Smooth muscle cell (in vitro differentiated cells): ENCODE measurements at regions not wholly inside any gene's neighbourhood (a gene's known extent, or its start where the extent isn't known, plus 50 kb on each side); places are given as distances from the start of the nearest gene placed in this dataset.
"Not testable (repeated sequence)": the region's sequence is repeated elsewhere in the genome, so short reads cannot be mapped to it uniquely, and the experiment has no call there.

Experiments used
- DNase-seq: peaks from one replicate; lab custom pipeline; 2025; ENCODE audit not compliant: unreplicated experiment; lab: John Stamatoyannopoulos, UW
- H2AFZ ChIP-seq: fragments of 200-600 bp; sonication (generic); 2 replicates; pipeline ENCODE4 v1.6.0; 2016; ENCODE audit warnings: antibody characterized with exemption, low read depth, mild to moderate bottlenecking
- H3F3A ChIP-seq: fragments of 200-600 bp; sonication (generic); 2 replicates; pipeline ENCODE4 v1.6.0; 2017; ENCODE audit warnings: antibody characterized with exemption, low read depth
- H3K27ac ChIP-seq: fragments of 200-600 bp; sonication (generic); 2 replicates; pipeline ENCODE4 v1.5.1; 2016; ENCODE audit warnings: low read depth, mild to moderate bottlenecking
- H3K27me3 ChIP-seq: fragments of 200-600 bp; sonication (generic); 2 replicates; pipeline ENCODE4 v1.6.1; 2016; ENCODE audit warnings: low read depth, mild to moderate bottlenecking
- H3K36me3 ChIP-seq: fragments of 200-600 bp; sonication (generic); 2 replicates; pipeline ENCODE4 v1.5.1; 2016; ENCODE audit warnings: low read depth
- H3K4me1 ChIP-seq: fragments of 200-600 bp; sonication (generic); 2 replicates; pipeline ENCODE4 v1.5.1; 2016; ENCODE audit warnings: low read depth
- H3K4me2 ChIP-seq: fragments of 200-600 bp; sonication (generic); 2 replicates; pipeline ENCODE4 v1.6.0; 2016; ENCODE audit warnings: mild to moderate bottlenecking
- H3K4me3 ChIP-seq: fragments of 200-600 bp; sonication (generic); 2 replicates; pipeline ENCODE4 v1.5.1; 2016; ENCODE audit warnings: mild to moderate bottlenecking
- H3K79me2 ChIP-seq: fragments of 200-600 bp; sonication (generic); 2 replicates; pipeline ENCODE4 v1.6.0; 2016; ENCODE audit warnings: low read depth, mild to moderate bottlenecking
- H3K9ac ChIP-seq: fragments of 200-600 bp; sonication (generic); 2 replicates; pipeline ENCODE4 v1.6.0; 2016; ENCODE audit warnings: low read depth
- H3K9me3 ChIP-seq: fragments of 200-600 bp; sonication (generic); replicated peaks from 2 replicates; pipeline ENCODE4 v1.5.1; 2016; ENCODE audit warnings: low read depth
- H4K20me1 ChIP-seq: fragments of 200-600 bp; sonication (generic); 2 replicates; pipeline ENCODE4 v1.6.0; 2016; ENCODE audit warnings: low read depth
- WGBS: methylation state at CpG from one replicate; pipeline ENCODE4 v1.1.7; 2016; ENCODE audit warnings: low lambda C conversion rate; 5-methylcytosine and 5-hydroxymethylcytosine counted together

- not testable (repeated sequence) for DNase-seq, H3K9ac ChIP-seq, H3K36me3 ChIP-seq, H3K4me2 ChIP-seq, H3K4me3 ChIP-seq, H3K27me3 ChIP-seq, H3K27ac ChIP-seq, H3K4me1 ChIP-seq, H3K9me3 ChIP-seq, H2AFZ ChIP-seq, H4K20me1 ChIP-seq, H3K79me2 ChIP-seq, H3F3A ChIP-seq
- 81% methylated on average over 23 of the region's 32 CpGs for WGBS
Observed at GRCh38 chr17:22044706-22045246, 352.5 kb downstream of the KCNJ18 start.

GRCh38 chr17:22047521-22047920 lies 355.2 kb downstream of the KCNJ18 start:
- not testable (repeated sequence) for H3K9ac ChIP-seq, H3K79me2 ChIP-seq, H3K9me3 ChIP-seq, H3K4me1 ChIP-seq, H3K4me2 ChIP-seq, H2AFZ ChIP-seq, H3K27ac ChIP-seq, H4K20me1 ChIP-seq, H3F3A ChIP-seq, H3K27me3 ChIP-seq, DNase-seq, H3K4me3 ChIP-seq, H3K36me3 ChIP-seq
- WGBS: 60% methylated on average over 6 of the region's 6 CpGs

GRCh38 chr17:22048226-22048625 lies 355.9 kb downstream of the KCNJ18 start:
- not testable (repeated sequence) for H3K27ac ChIP-seq, DNase-seq, H3K4me1 ChIP-seq, H4K20me1 ChIP-seq, H3K4me3 ChIP-seq, H3K4me2 ChIP-seq, H3K79me2 ChIP-seq, H3K9me3 ChIP-seq, H3K36me3 ChIP-seq, H2AFZ ChIP-seq, H3K27me3 ChIP-seq, H3K9ac ChIP-seq, H3F3A ChIP-seq
- WGBS: 63% methylated on average over 5 of the region's 5 CpGs

GRCh38 chr17:22050766-22051165 lies 358.4 kb downstream of the KCNJ18 start:
- not testable (repeated sequence) for DNase-seq, H3K27ac ChIP-seq, H3K27me3 ChIP-seq, H3K9ac ChIP-seq, H3F3A ChIP-seq, H4K20me1 ChIP-seq, H3K4me1 ChIP-seq, H3K36me3 ChIP-seq, H3K9me3 ChIP-seq, H3K4me3 ChIP-seq, H3K79me2 ChIP-seq, H3K4me2 ChIP-seq, H2AFZ ChIP-seq
- WGBS: 30% methylated on average over 2 of the region's 3 CpGs

GRCh38 chr17:22052715-22053114 lies 360.4 kb downstream of the KCNJ18 start:
- not testable (repeated sequence) for H4K20me1 ChIP-seq, H3K4me2 ChIP-seq, H3K36me3 ChIP-seq, H2AFZ ChIP-seq, H3F3A ChIP-seq, H3K4me1 ChIP-seq, H3K27ac ChIP-seq, H3K79me2 ChIP-seq, H3K9me3 ChIP-seq, H3K9ac ChIP-seq, H3K27me3 ChIP-seq, H3K4me3 ChIP-seq, DNase-seq

- not testable (repeated sequence) for DNase-seq, H3K27ac ChIP-seq, H3K4me1 ChIP-seq
Observed at GRCh38 chr17:22056566-22056965, 364.2 kb downstream of the KCNJ18 start.

GRCh38 chr17:22075918-22076317 lies 383.6 kb downstream of the KCNJ18 start:
- not testable (repeated sequence) for H3K9me3 ChIP-seq, H3K4me2 ChIP-seq, H3K9ac ChIP-seq, H2AFZ ChIP-seq, H3K36me3 ChIP-seq, H3K27me3 ChIP-seq, H3K4me3 ChIP-seq, H3K4me1 ChIP-seq, DNase-seq, H4K20me1 ChIP-seq, H3K79me2 ChIP-seq, H3K27ac ChIP-seq, H3F3A ChIP-seq
- WGBS: 69% methylated on average over 3 of the region's 4 CpGs

More at GRCh38 chr17:22056566-22056965, 364.2 kb downstream of the KCNJ18 start:
- H4K20me1 ChIP-seq, H3F3A ChIP-seq, H3K9ac ChIP-seq, H2AFZ ChIP-seq, H3K36me3 ChIP-seq, H3K4me3 ChIP-seq, H3K79me2 ChIP-seq, H3K9me3 ChIP-seq, H3K27me3 ChIP-seq, H3K4me2 ChIP-seq: not testable (repeated sequence)
- WGBS: 63% methylated on average over 1 of the region's 1 CpG

- H2AFZ ChIP-seq, H3K79me2 ChIP-seq, H3K9me3 ChIP-seq, H3K27ac ChIP-seq, DNase-seq, H4K20me1 ChIP-seq, H3K9ac ChIP-seq, H3K27me3 ChIP-seq, H3K4me3 ChIP-seq, H3F3A ChIP-seq, H3K36me3 ChIP-seq, H3K4me1 ChIP-seq, H3K4me2 ChIP-seq: not testable (repeated sequence)
- WGBS: 83% methylated on average over 12 of the region's 12 CpGs
Observed at GRCh38 chr17:22088589-22088988, 396.3 kb downstream of the KCNJ18 start.
